Caco-2 (cell line): ENCODE measurements at regions not wholly inside any gene's neighbourhood (a gene's known extent, or its start where the extent isn't known, plus 50 kb on each side); places are given as distances from the start of the nearest gene placed in this dataset.
"Not testable (repeated sequence)": the region's sequence is repeated elsewhere in the genome, so short reads cannot be mapped to it uniquely, and the experiment has no call there.

Experiments
- BruUV-seq: library from RNA; stranded (reverse); fragments of 400-500 nt; replicated peaks from 2 replicates; lab custom pipeline; 2021; lab: Mats Ljungman, UMichigan
- CTCF ChIA-PET: fragments of 300-600 bp; sonication (Branson Sonifier 250); formaldehyde crosslinking; loops from one replicate; lab custom pipeline; 2022; ENCODE audit warnings: antibody characterized with exemption; lab: Charles Lee
- POLR2A ChIA-PET: fragments of 300-600 bp; sonication (Branson Sonifier 250); formaldehyde crosslinking; loops from one replicate; lab custom pipeline; 2022; ENCODE audit warnings: antibody characterized with exemption; lab: Charles Lee
- DNase-seq, 2 experiments: peaks; one replicate each; pipeline versions ENCODE4 v3.0.0 to v3.0.0-alpha.2; 2020 to 2022
- H3K27me3 ChIP-seq: replicated peaks from 2 replicates; pipeline ENCODE4 v1.6.0; 2011; ENCODE audit warnings: low read length; ENCODE audit not compliant: control insufficient read depth, insufficient read depth
- H3K36me3 ChIP-seq: 2 replicates; pipeline ENCODE4 v1.5.1; 2011; ENCODE audit warnings: low read length; ENCODE audit not compliant: control insufficient read depth, insufficient read depth
- H3K4me1 ChIP-seq: fragments of 250-450 bp; sonication (Bioruptor Pico); 2 replicates; pipeline ENCODE4 v1.5.1; 2020; ENCODE audit warnings: mild to moderate bottlenecking
- H3K4me3 ChIP-seq: 2 replicates; pipeline ENCODE4 v1.5.1; 2011; ENCODE audit warnings: low read depth, mild to moderate bottlenecking, control low read depth, low read length
- H3K9me3 ChIP-seq: fragments of 250-450 bp; sonication (Bioruptor Pico); 2 replicates; pipeline ENCODE4 v1.5.1; 2020; ENCODE audit warnings: mild to moderate bottlenecking, moderate library complexity
- H3K27ac Mint-ChIP-seq: one replicate; pipeline ENCODE4 v1.8.0; 2022; ENCODE audit warnings: mixed read lengths; ENCODE audit not compliant: unreplicated experiment
- H3K27me3 Mint-ChIP-seq: one replicate; pipeline ENCODE4 v1.8.0; 2022; ENCODE audit warnings: mixed read lengths; ENCODE audit not compliant: insufficient read depth, unreplicated experiment
- H3K36me3 Mint-ChIP-seq: one replicate; pipeline ENCODE4 v1.8.0; 2022; ENCODE audit warnings: mild to moderate bottlenecking, mixed read lengths; ENCODE audit not compliant: insufficient read depth, unreplicated experiment
- H3K4me1 Mint-ChIP-seq: one replicate; pipeline ENCODE4 v1.8.0; 2022; ENCODE audit warnings: low read depth, mixed read lengths; ENCODE audit not compliant: unreplicated experiment
- H3K4me3 Mint-ChIP-seq: one replicate; pipeline ENCODE4 v1.8.0; 2022; ENCODE audit warnings: mild to moderate bottlenecking, moderate library complexity, mixed read lengths; ENCODE audit not compliant: unreplicated experiment
- H3K9me3 Mint-ChIP-seq: one replicate; pipeline ENCODE4 v1.8.0; 2022; ENCODE audit warnings: mixed read lengths; ENCODE audit not compliant: unreplicated experiment
- intact Hi-C: fragments of 100-400 bp; cut with micrococcal nuclease; formaldehyde crosslinking; loops from one replicate; pipeline ENCODE4 v1.10.0; 2022; ENCODE audit not compliant: unreplicated experiment
- TF ChIP-seq, protein P1 (sequence below), 2 experiments: fragments of 200-600 bp in 1 of 2; IDR thresholded peaks; 1 replicate in 1 of 2; 2 replicates in 1 of 2; pipeline versions ENCODE4 v1.5.1 to v1.8.0; 2011 to 2022; ENCODE audit warnings: antibody characterized with exemption in 1 of 2, control low read depth in 1 of 2, inconsistent platforms in 1 of 2, low read depth in 1 of 2, low read length in 1 of 2, mild to moderate bottlenecking in 1 of 2, moderate library complexity in 1 of 2; ENCODE audit not compliant: insufficient read depth in 1 of 2, severe bottlenecking in 1 of 2, unreplicated experiment in 1 of 2

DNA sequence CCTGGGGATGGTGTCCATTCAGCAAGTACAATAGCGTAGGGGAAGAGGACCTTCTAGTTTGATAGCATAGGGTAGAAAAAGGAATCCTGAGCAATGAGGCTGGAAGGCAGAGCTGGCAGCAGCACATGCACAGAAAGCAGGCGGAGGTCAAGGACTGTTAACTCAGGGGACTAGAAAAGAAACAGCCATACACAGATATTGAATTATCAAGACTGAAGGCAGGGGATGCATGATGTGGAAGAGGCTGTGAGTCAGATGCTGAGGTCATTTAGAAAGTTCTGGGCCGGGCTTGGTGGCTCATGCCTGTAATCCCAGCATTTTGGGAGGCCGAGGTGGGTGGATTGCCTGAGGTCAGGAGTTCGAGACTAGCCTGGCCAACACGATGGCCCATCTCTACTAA, 65.6 kb downstream of the OPTC start:
- CTCF ChIA-PET = interaction anchor here (0.5 kb wide), 1 partner anchor 67 kb away, joined by 5 read pairs; the partner anchor contains the start of gene ATP2B4
- no peak for DNase-seq
- peaks cover 3% of the 10 kb centered on the region for H3K27me3 Mint-ChIP-seq
- TF ChIP-seq, protein P1, sequence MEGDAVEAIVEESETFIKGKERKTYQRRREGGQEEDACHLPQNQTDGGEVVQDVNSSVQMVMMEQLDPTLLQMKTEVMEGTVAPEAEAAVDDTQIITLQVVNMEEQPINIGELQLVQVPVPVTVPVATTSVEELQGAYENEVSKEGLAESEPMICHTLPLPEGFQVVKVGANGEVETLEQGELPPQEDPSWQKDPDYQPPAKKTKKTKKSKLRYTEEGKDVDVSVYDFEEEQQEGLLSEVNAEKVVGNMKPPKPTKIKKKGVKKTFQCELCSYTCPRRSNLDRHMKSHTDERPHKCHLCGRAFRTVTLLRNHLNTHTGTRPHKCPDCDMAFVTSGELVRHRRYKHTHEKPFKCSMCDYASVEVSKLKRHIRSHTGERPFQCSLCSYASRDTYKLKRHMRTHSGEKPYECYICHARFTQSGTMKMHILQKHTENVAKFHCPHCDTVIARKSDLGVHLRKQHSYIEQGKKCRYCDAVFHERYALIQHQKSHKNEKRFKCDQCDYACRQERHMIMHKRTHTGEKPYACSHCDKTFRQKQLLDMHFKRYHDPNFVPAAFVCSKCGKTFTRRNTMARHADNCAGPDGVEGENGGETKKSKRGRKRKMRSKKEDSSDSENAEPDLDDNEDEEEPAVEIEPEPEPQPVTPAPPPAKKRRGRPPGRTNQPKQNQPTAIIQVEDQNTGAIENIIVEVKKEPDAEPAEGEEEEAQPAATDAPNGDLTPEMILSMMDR (IDR thresholded peaks at IDR 0.05; ENCODE audit: insufficient read depth in 1 of 2, low read depth in 1 of 2, low read length in 1 of 2, severe bottlenecking in 1 of 2, unreplicated experiment in 1 of 2) = no peak
- BruUV-seq = no TSS peak
- H3K27ac Mint-ChIP-seq = no peak overlapping the region
- no peak overlapping the region for H3K4me3 ChIP-seq
- peaks cover 11% of the 10 kb centered on the region for H3K4me1 Mint-ChIP-seq
- POLR2A ChIA-PET = no interaction called here
- intact Hi-C loops = no loop called here
- H3K4me3 Mint-ChIP-seq = no peak overlapping the region
- no peaks in the 10 kb centered on the region; the same call in 1 of the 2 replicates for H3K27me3 ChIP-seq
- H3K36me3 Mint-ChIP-seq = no peaks in the 10 kb centered on the region
- no peaks in the 10 kb centered on the region for H3K9me3 Mint-ChIP-seq
- H3K36me3 ChIP-seq = no peaks in the 10 kb centered on the region
- H3K9me3 ChIP-seq = no peaks in the 10 kb centered on the region
- peaks cover 4% of the 10 kb centered on the region; the same call in 1 of the 2 replicates for H3K4me1 ChIP-seq

GRCh38 chr1:203561761-203562160, 64.9 kb upstream of the ATP2B4 start:
- H3K4me3 ChIP-seq, H3K9me3 Mint-ChIP-seq, H3K27me3 ChIP-seq, H3K27me3 Mint-ChIP-seq, DNase-seq, intact Hi-C loops, BruUV-seq, H3K36me3 Mint-ChIP-seq, H3K4me1 Mint-ChIP-seq, H3K4me3 Mint-ChIP-seq, H3K27ac Mint-ChIP-seq, POLR2A ChIA-PET, H3K9me3 ChIP-seq, H3K36me3 ChIP-seq, H3K4me1 ChIP-seq: not testable (repeated sequence)
- CTCF ChIA-PET = interaction anchor here (0.9 kb wide), 1 partner anchor 24 kb away, joined by 3 read pairs; no protein-coding TSS in a partner anchor

DNA sequence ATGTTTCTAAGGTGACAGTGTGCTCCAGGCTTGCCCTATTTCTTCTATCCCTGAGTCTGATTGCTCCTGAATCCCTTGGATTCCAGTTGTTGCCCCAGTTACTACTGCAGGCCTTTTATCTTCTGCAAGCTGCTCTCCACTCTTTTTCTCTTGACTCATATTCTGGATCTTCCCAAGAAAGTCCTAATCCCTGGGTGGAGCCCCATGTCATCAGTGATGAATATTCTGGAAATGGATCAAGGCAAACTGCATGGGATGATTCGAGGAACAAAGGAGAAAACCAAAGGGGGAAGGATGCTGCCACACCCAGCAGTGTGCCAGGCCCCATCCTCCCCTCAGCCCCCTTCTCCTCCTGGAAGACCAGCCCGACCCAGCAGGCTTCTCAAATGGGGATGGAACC, 63.3 kb upstream of the ATP2B4 start:
- Histone ChIP-seq H3K9me3 (no peaks in the 10 kb centered on the region), H3K4me3 (no peak overlapping the region), H3K4me1 (no peaks in the 10 kb centered on the region), H3K36me3 (no peaks in the 10 kb centered on the region), H3K27me3 (no peaks in the 10 kb centered on the region; the same call in 1 of the 2 replicates)
- H3K36me3 Mint-ChIP-seq = no peaks in the 10 kb centered on the region
- no peak overlapping the region for H3K27ac Mint-ChIP-seq
- H3K9me3 Mint-ChIP-seq = no peaks in the 10 kb centered on the region
- intact Hi-C loops = no loop called here
- H3K4me3 Mint-ChIP-seq = no peak overlapping the region
- BruUV-seq = no TSS peak
- no peaks in the 10 kb centered on the region for H3K4me1 Mint-ChIP-seq
- TF ChIP-seq, protein P1 (IDR thresholded peaks at IDR 0.05; ENCODE audit: insufficient read depth in 1 of 2, low read depth in 1 of 2, low read length in 1 of 2, severe bottlenecking in 1 of 2, unreplicated experiment in 1 of 2) = no peak
- CTCF ChIA-PET = no interaction called here
- peaks cover 3% of the 10 kb centered on the region for H3K27me3 Mint-ChIP-seq
- POLR2A ChIA-PET = no interaction called here
- DNase-seq = no peak

GRCh38 chr1:203564024-203564423, 62.6 kb upstream of the ATP2B4 start:
- H3K4me1 Mint-ChIP-seq = no peaks in the 10 kb centered on the region
- BruUV-seq = no TSS peak
- H3K27ac Mint-ChIP-seq = no peak overlapping the region
- H3K36me3 Mint-ChIP-seq = no peaks in the 10 kb centered on the region
- TF ChIP-seq, protein P1 (IDR thresholded peaks at IDR 0.05; ENCODE audit: insufficient read depth in 1 of 2, low read depth in 1 of 2, low read length in 1 of 2, severe bottlenecking in 1 of 2, unreplicated experiment in 1 of 2) = no peak
- peaks cover 3% of the 10 kb centered on the region for H3K27me3 Mint-ChIP-seq
- no peaks in the 10 kb centered on the region for H3K9me3 ChIP-seq
- H3K4me3 Mint-ChIP-seq = no peak overlapping the region
- no peaks in the 10 kb centered on the region for H3K36me3 ChIP-seq
- no peak overlapping the region for H3K4me3 ChIP-seq
- no peak for DNase-seq
- H3K4me1 ChIP-seq = no peaks in the 10 kb centered on the region
- ChIA-PET POLR2A (no interaction called here), CTCF (no interaction called here)
- H3K9me3 Mint-ChIP-seq = no peaks in the 10 kb centered on the region
- H3K27me3 ChIP-seq = no peaks in the 10 kb centered on the region; the same call in 1 of the 2 replicates
- intact Hi-C loops = no loop called here
